ENCODE measurements at regions not wholly inside any gene's neighbourhood (a gene's known extent, or its start where the extent isn't known, plus 50 kb on each side); places are given as distances from the start of the nearest gene placed in this dataset.
"Not testable (repeated sequence)": the region's sequence is repeated elsewhere in the genome, so short reads cannot be mapped to it uniquely, and the experiment has no call there.

DNA sequence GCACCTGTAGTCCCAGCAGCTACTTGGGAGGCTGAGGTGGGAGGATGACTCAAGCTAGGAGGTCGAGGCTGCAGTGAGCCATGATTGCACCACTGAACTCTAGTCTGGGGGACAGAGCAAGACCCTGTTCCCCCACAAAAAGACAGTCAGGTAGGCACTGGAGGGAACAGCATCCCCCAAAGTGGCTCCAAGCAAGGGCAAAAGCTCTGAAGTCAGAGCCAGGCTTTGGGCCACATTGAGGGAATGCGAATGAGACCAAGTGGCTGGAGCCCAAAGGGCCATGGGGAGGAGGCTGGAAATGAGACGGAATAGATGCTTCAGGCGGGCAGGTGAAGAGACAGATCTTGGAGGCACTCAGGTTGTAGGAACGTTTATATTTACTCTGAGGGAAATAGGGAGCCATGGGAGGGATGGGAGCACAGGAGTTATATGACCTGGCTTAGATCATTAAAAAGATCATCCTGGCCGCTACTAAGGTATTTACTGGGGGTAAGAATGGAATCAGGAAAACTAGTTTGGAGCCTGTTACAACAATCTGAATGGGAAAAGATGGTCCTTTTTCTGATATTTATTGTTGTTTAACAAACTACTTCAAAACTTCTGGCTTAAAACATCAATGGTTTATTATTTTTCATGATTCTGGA is 229.6 kb upstream of the ZNF217 start:
- TF ChIP-seq, protein P1, sequence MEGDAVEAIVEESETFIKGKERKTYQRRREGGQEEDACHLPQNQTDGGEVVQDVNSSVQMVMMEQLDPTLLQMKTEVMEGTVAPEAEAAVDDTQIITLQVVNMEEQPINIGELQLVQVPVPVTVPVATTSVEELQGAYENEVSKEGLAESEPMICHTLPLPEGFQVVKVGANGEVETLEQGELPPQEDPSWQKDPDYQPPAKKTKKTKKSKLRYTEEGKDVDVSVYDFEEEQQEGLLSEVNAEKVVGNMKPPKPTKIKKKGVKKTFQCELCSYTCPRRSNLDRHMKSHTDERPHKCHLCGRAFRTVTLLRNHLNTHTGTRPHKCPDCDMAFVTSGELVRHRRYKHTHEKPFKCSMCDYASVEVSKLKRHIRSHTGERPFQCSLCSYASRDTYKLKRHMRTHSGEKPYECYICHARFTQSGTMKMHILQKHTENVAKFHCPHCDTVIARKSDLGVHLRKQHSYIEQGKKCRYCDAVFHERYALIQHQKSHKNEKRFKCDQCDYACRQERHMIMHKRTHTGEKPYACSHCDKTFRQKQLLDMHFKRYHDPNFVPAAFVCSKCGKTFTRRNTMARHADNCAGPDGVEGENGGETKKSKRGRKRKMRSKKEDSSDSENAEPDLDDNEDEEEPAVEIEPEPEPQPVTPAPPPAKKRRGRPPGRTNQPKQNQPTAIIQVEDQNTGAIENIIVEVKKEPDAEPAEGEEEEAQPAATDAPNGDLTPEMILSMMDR (IDR thresholded peaks at IDR 0.05; ENCODE audit: extremely low read depth, low read depth, low read length): no peak
- no peak overlapping the region for H2AFZ ChIP-seq (ENCODE audit: low read length)
- H3K36me3 ChIP-seq (ENCODE audit: insufficient read depth, low read length): no peaks in the 10 kb centered on the region
- H3K27me3 ChIP-seq (ENCODE audit: insufficient read depth, low read length): no peaks in the 10 kb centered on the region
- no peak overlapping the region for H3K4me3 ChIP-seq (ENCODE audit: insufficient read depth, low read length)
- H4K20me1 ChIP-seq (ENCODE audit: insufficient read depth, low read length): no peaks in the 10 kb centered on the region
- H3K4me2 ChIP-seq (ENCODE audit: insufficient read depth, low read length): no peak overlapping the region
- no peak for DNase-seq (ENCODE audit: insufficient read length, low spot score, missing footprints)
- H3K9me3 ChIP-seq (ENCODE audit: low read depth, low read length): no peaks in the 10 kb centered on the region
- H3K79me2 ChIP-seq (ENCODE audit: insufficient read depth, low read length): no peaks in the 10 kb centered on the region
- H3K4me1 ChIP-seq (ENCODE audit: insufficient read depth, low read length): peaks cover 11% of the 10 kb centered on the region
- no peak overlapping the region for H3K27ac ChIP-seq (ENCODE audit: low read depth, low read length)

DNA sequence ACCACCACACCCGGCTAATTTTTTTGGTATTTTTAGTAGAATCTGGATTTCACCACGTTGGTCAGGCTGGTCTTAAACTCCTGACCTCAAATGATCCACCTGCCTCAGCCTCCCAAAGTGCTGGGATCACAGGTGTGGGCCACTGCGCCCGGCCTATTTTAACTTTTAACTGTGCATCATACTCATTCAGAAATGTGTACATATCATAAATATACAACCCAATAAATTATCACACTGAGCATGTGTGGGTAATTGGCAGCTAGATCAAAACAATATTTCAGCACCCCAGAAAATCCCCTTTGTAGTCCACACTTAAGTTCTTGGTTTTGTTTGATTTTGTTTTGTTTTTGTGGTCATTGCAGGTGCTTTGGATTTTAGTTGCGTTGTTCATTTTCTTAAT is 228.9 kb upstream of the ZNF217 start:
- Histone ChIP-seq H3K36me3 (ENCODE audit: insufficient read depth, low read length) (no peaks in the 10 kb centered on the region), H3K27me3 (ENCODE audit: insufficient read depth, low read length) (no peaks in the 10 kb centered on the region), H3K27ac (ENCODE audit: low read depth, low read length) (no peak overlapping the region), H3K4me3 (ENCODE audit: insufficient read depth, low read length) (no peak overlapping the region), H3K9me3 (ENCODE audit: low read depth, low read length) (no peaks in the 10 kb centered on the region), H3K4me2 (ENCODE audit: insufficient read depth, low read length) (no peak overlapping the region), H3K4me1 (ENCODE audit: insufficient read depth, low read length) (peaks cover 7% of the 10 kb centered on the region), H2AFZ (ENCODE audit: low read length) (no peak overlapping the region), H4K20me1 (ENCODE audit: insufficient read depth, low read length) (no peaks in the 10 kb centered on the region), H3K79me2 (ENCODE audit: insufficient read depth, low read length) (no peaks in the 10 kb centered on the region)
- no peak for DNase-seq (ENCODE audit: insufficient read length, low spot score, missing footprints)
- TF ChIP-seq, protein P1 (IDR thresholded peaks at IDR 0.05; ENCODE audit: extremely low read depth, low read depth, low read length): no peak

DNA sequence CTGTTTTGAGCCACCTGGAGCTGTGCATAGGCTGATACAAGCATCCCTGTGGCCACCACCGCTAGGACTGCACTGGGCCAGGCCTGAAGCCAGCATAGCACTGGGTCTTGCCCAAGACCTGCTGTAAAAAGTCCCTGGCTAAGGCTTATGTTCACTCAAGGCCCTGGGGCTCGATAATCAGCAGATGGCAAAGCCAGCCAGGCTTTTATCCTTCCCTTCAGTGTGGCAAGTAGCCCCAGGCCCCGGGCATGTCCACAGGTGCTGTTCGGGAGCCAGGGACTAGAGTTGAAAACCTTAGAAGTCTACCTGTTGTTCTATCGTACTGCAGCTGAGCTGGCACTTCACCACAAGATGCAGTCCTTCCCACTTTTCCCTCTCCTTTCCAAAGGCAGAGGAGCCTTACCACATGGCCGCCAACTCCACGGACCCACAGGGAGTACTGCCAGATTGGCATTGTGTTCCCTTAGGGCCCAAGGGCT is 226.4 kb upstream of the ZNF217 start:
- TF ChIP-seq, protein P1 (IDR thresholded peaks at IDR 0.05; ENCODE audit: extremely low read depth, low read depth, low read length): no peak
- no peak overlapping the region for H2AFZ ChIP-seq (ENCODE audit: low read length)
- H3K79me2 ChIP-seq (ENCODE audit: insufficient read depth, low read length): no peaks in the 10 kb centered on the region
- H3K27me3 ChIP-seq (ENCODE audit: insufficient read depth, low read length): no peaks in the 10 kb centered on the region
- H3K4me1 ChIP-seq (ENCODE audit: insufficient read depth, low read length): no peaks in the 10 kb centered on the region
- no peaks in the 10 kb centered on the region for H3K9me3 ChIP-seq (ENCODE audit: low read depth, low read length)
- H3K36me3 ChIP-seq (ENCODE audit: insufficient read depth, low read length): no peaks in the 10 kb centered on the region
- no peak overlapping the region for H3K27ac ChIP-seq (ENCODE audit: low read depth, low read length)
- H3K4me3 ChIP-seq (ENCODE audit: insufficient read depth, low read length): no peak overlapping the region
- no peaks in the 10 kb centered on the region for H4K20me1 ChIP-seq (ENCODE audit: insufficient read depth, low read length)
- no peak overlapping the region for H3K4me2 ChIP-seq (ENCODE audit: insufficient read depth, low read length)
- no peak for DNase-seq (ENCODE audit: insufficient read length, low spot score, missing footprints)

DNA sequence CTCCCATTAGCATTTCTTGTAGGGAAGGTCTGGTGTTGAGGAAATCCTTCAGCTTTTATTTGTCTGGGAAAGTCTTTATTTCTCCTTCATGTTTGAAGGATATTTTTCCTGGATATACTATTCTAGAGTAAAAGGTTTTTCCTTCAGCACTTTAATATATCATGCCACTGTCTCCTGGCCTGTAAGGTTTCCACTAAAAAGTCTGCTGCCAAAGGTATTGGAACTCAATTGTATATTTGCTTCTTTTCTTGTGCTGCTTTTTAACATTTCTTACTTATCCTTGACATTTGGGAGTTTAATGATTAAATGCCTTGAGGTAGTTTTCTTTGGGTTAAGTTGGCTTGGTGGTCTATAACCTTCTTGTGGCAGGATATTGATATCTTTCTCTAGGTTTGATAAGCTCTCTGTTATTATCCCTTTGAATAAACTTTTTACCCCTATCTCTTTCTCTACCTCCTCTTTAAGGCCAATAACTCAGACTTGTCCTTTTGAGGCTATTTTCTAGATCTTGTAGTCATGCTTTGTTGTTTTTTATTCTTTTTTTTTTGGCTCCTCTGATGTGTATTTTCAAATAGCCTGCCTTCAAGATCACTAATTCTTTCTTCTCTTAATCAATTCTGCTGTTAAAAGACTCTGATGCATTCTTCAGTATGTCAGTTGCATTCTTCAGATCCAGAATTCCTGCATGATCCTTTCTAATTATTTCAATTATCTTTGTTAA is 225.0 kb upstream of the ZNF217 start:
- TF ChIP-seq, protein P1 (IDR thresholded peaks at IDR 0.05; ENCODE audit: extremely low read depth, low read depth, low read length): no peak
- Histone ChIP-seq H3K27me3 (ENCODE audit: insufficient read depth, low read length) (no peaks in the 10 kb centered on the region), H3K4me3 (ENCODE audit: insufficient read depth, low read length) (no peak overlapping the region), H3K4me1 (ENCODE audit: insufficient read depth, low read length) (no peaks in the 10 kb centered on the region), H3K36me3 (ENCODE audit: insufficient read depth, low read length) (no peaks in the 10 kb centered on the region), H2AFZ (ENCODE audit: low read length) (no peak overlapping the region), H4K20me1 (ENCODE audit: insufficient read depth, low read length) (no peaks in the 10 kb centered on the region), H3K9me3 (ENCODE audit: low read depth, low read length) (no peaks in the 10 kb centered on the region), H3K79me2 (ENCODE audit: insufficient read depth, low read length) (no peaks in the 10 kb centered on the region), H3K4me2 (ENCODE audit: insufficient read depth, low read length) (no peak overlapping the region), H3K27ac (ENCODE audit: low read depth, low read length) (no peak overlapping the region)
- no peak for DNase-seq (ENCODE audit: insufficient read length, low spot score, missing footprints)

DNA sequence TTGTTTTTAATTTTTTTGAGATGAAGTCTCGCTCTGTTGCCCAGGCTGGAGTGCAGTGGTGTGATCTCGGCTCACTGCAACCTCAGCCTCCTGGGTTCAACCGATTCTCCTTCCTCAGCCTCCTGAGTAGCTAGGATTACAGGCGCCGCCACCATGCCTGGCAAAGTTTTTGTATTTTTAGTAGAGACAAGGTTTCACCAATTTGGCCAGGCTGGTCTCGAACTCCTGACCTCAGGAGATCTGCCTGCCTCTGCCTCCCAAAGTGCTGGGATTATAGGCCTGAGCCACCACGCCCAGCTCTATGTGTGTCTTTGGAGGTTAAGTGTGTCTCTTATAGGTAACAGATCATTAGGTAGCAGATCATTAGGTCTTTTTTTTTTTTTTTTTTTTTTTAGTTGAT is 223.9 kb upstream of the ZNF217 start:
- not testable (repeated sequence) for H3K4me1 ChIP-seq (ENCODE audit: insufficient read depth, low read length); H4K20me1 ChIP-seq (ENCODE audit: insufficient read depth, low read length); H3K36me3 ChIP-seq (ENCODE audit: insufficient read depth, low read length); H2AFZ ChIP-seq (ENCODE audit: low read length); H3K4me3 ChIP-seq (ENCODE audit: insufficient read depth, low read length); H3K27me3 ChIP-seq (ENCODE audit: insufficient read depth, low read length); H3K27ac ChIP-seq (ENCODE audit: low read depth, low read length); H3K4me2 ChIP-seq (ENCODE audit: insufficient read depth, low read length); H3K9me3 ChIP-seq (ENCODE audit: low read depth, low read length); H3K79me2 ChIP-seq (ENCODE audit: insufficient read depth, low read length); DNase-seq (ENCODE audit: insufficient read length, low spot score, missing footprints)
